ENCODE measurements at regions not wholly inside any gene's neighbourhood (a gene's known extent, or its start where the extent isn't known, plus 50 kb on each side); places are given as distances from the start of the nearest gene placed in this dataset.

DNA sequence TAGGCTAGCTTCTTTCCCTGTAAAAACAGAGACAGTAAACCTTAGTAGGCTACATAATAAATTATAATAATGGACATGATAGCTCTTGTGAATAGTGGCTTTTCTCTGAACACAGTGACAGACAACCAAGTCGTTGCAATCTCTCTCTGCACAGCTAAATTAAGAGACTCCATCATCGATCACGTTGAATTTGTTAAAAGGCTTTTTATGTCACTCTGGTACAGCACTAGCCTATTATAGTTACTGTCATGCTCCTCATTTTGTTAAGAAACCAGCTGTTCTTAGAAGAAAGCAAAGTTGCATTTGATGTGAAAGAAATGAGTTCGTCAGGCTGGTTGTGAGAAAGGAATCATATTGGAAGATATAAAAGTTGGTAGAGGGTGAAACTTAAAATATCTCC, 50.3 kb upstream of the ARHGAP28 start:
- TF ChIP-seq CTCF (IDR thresholded peaks at IDR 0.05; ENCODE audit: low read depth, low read length) (no peak), POLR2A (IDR thresholded peaks at IDR 0.05; ENCODE audit: extremely low read depth, insufficient read length) (no peak), MYC (IDR thresholded peaks at IDR 0.05; ENCODE audit: low read depth, low read length) (no peak)
- TF ChIP-seq, protein P1, sequence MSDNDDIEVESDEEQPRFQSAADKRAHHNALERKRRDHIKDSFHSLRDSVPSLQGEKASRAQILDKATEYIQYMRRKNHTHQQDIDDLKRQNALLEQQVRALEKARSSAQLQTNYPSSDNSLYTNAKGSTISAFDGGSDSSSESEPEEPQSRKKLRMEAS (IDR thresholded peaks at IDR 0.05; ENCODE audit: low read depth, low read length), result no peak
- no peak for DNase-seq (ENCODE audit: low read depth)
- no peak overlapping the region for H3K4me3 ChIP-seq (ENCODE audit: low read depth, low read length)
